Thyroid gland (tissue), 4 donors: ENCODE measurements at regions not wholly inside any gene's neighbourhood (a gene's known extent, or its start where the extent isn't known, plus 50 kb on each side); places are given as distances from the start of the nearest gene placed in this dataset.

Source experiments
- CTCF ChIP-seq, 6 experiments: fragments of 200-600 bp in 3 of 6; fragments of 450-650 bp in 3 of 6; sonication (generic) in 3 of 6; IDR thresholded peaks; one replicate each; pipeline ENCODE4 v1.5.1; 2016 to 2019; ENCODE audit warnings: antibody characterized with exemption in 6 of 6, mild to moderate bottlenecking in 2 of 6, inconsistent platforms in 1 of 6, moderate library complexity in 1 of 6
- POLR2A ChIP-seq, 2 donors: fragments of 450-650 bp; IDR thresholded peaks; one replicate each; pipeline ENCODE4 v1.6.1; 2017; ENCODE audit warnings: antibody characterized with exemption in 2 of 2, mild to moderate bottlenecking in 2 of 2, moderate library complexity in 1 of 2

GRCh38 chr2:12824778-12825379, 108.1 kb downstream of the TRIB2 start:
- TF ChIP-seq POLR2A (IDR thresholded peaks at IDR 0.05) (no peak), CTCF (IDR thresholded peaks at IDR 0.05) (no peak)
